H1 (cell line): ENCODE measurements at regions not wholly inside any gene's neighbourhood (a gene's known extent, or its start where the extent isn't known, plus 50 kb on each side); places are given as distances from the start of the nearest gene placed in this dataset.

Experiments used
- CTCF ChIA-PET: fragments of 300-600 bp; sonication (Branson Sonifier 250); formaldehyde crosslinking; loops from one replicate; lab custom pipeline; 2021; ENCODE audit not compliant: partially characterized antibody; lab: Charles Lee
- POLR2A ChIA-PET: fragments of 300-600 bp; sonication (Branson Sonifier 250); formaldehyde crosslinking; loops from one replicate; lab custom pipeline; 2021; ENCODE audit warnings: inconsistent platforms; ENCODE audit not compliant: partially characterized antibody; lab: Charles Lee
- DNase-seq, 2 experiments: peaks; one replicate each; pipeline versions ENCODE4 v3.0.0 to v3.0.0-alpha.2; 2010 to 2022; ENCODE audit warnings: low spot score in 2 of 2, low read depth in 1 of 2, mixed read lengths in 1 of 2
- FAIRE-seq: peaks from 2 replicates; lab custom pipeline; 2011; peaks lifted over from hg19 to GRCh38; lab: Jason Lieb, UNC
- H2AFZ ChIP-seq: 2 replicates; pipeline ENCODE4 v1.8.1; 2012; ENCODE audit warnings: low read length, inconsistent platforms
- H2AK5ac ChIP-seq: 2 replicates; pipeline ENCODE4 v1.6.1; 2013; ENCODE audit warnings: low read depth, low read length
- H2BK120ac ChIP-seq: replicated peaks from 2 replicates; pipeline ENCODE3; 2013; ENCODE audit warnings: low read depth, low read length, inconsistent platforms
- H2BK12ac ChIP-seq: 2 replicates; pipeline ENCODE4 v1.6.1; 2013; ENCODE audit warnings: low read depth, low read length
- H2BK15ac ChIP-seq: 2 replicates; pipeline ENCODE4 v1.6.1; 2013; ENCODE audit warnings: low read length
- H2BK20ac ChIP-seq: 2 replicates; pipeline ENCODE4 v1.6.1; 2013; ENCODE audit warnings: low read length
- H2BK5ac ChIP-seq: 2 replicates; pipeline ENCODE4 v1.6.1; 2013; ENCODE audit warnings: low read depth, low read length
- H3K14ac ChIP-seq: 2 replicates; pipeline ENCODE4 v1.6.1; 2013; ENCODE audit warnings: inconsistent platforms; ENCODE audit not compliant: insufficient read length
- H3K18ac ChIP-seq: 2 replicates; pipeline ENCODE4 v1.6.1; 2013; ENCODE audit warnings: low read length; ENCODE audit errors: extremely low read depth
- H3K23ac ChIP-seq: 2 replicates; pipeline ENCODE4 v1.6.1; 2013; ENCODE audit warnings: inconsistent platforms; ENCODE audit not compliant: insufficient read length
- H3K23me2 ChIP-seq: 2 replicates; pipeline ENCODE4 v1.6.1; 2013; ENCODE audit warnings: low read depth, low read length
- H3K27ac ChIP-seq: 2 replicates; pipeline ENCODE4 v1.6.1; 2011; ENCODE audit warnings: low read depth, low read length, inconsistent platforms
- H3K27me3 ChIP-seq, 4 experiments: replicated peaks in 1 of 4; 1 replicate in 1 of 4; 2 replicates in 3 of 4; pipeline versions ENCODE4 v1.6.1 to v1.8.1; 2011 to 2013; ENCODE audit warnings: low read length in 3 of 4, mild to moderate bottlenecking in 3 of 4, inconsistent platforms in 2 of 4, mixed read lengths in 2 of 4, moderate library complexity in 1 of 4; ENCODE audit not compliant: control insufficient read depth in 3 of 4, insufficient read depth in 3 of 4; ENCODE audit errors: extremely low read depth in 1 of 4
- H3K36me3 ChIP-seq, 4 experiments: 2 replicates each; pipeline versions ENCODE4 v1.6.1 to v1.8.1; 2011 to 2013; ENCODE audit warnings: mild to moderate bottlenecking in 4 of 4, low read length in 3 of 4, moderate library complexity in 2 of 4, control low read depth in 1 of 4, inconsistent platforms in 1 of 4; ENCODE audit not compliant: insufficient read depth in 4 of 4, control insufficient read depth in 2 of 4
- H3K4ac ChIP-seq: replicated peaks from 2 replicates; pipeline ENCODE3; 2013; ENCODE audit warnings: low read length, low read depth, mixed read lengths, inconsistent platforms; ENCODE audit not compliant: insufficient read length
- H3K4me1 ChIP-seq, 4 experiments: replicated peaks in 1 of 4; 1 replicate in 1 of 4; 2 replicates in 3 of 4; pipeline versions ENCODE4 v1.6.1 to v1.8.1; 2011 to 2013; ENCODE audit warnings: low read length in 3 of 4, inconsistent platforms in 2 of 4, mixed read lengths in 1 of 4; ENCODE audit not compliant: insufficient read depth in 4 of 4, control insufficient read depth in 3 of 4
- H3K4me2 ChIP-seq, 2 experiments: 2 replicates each; pipeline versions ENCODE4 v1.6.1 to v1.8.1; 2011 to 2013; ENCODE audit warnings: low read depth in 2 of 2, low read length in 2 of 2, control low read depth in 1 of 2, inconsistent platforms in 1 of 2, mild to moderate bottlenecking in 1 of 2; ENCODE audit not compliant: insufficient read depth in 1 of 2
- H3K4me3 ChIP-seq, 4 experiments: fragments of 200-600, 300-600 bp in 1 of 4; sonication (generic), shearing (Covaris generic), sonication (Bioruptor Twin) in 1 of 4; 2 replicates each; pipeline versions ENCODE4 v1.5.1 to v1.8.1; 2011 to 2016; ENCODE audit warnings: low read length in 4 of 4, low read depth in 3 of 4, control low read depth in 2 of 4, inconsistent platforms in 2 of 4, mild to moderate bottlenecking in 2 of 4, mixed read lengths in 1 of 4, moderate library complexity in 1 of 4; ENCODE audit not compliant: insufficient read depth in 2 of 4; ENCODE audit errors: extremely low read depth in 1 of 4
- H3K56ac ChIP-seq: replicated peaks from 2 replicates; pipeline ENCODE3; 2013; ENCODE audit warnings: low read depth, mild to moderate bottlenecking, mixed read lengths, low read length, inconsistent platforms; ENCODE audit not compliant: insufficient read length
- H3K79me1 ChIP-seq: 2 replicates; pipeline ENCODE4 v1.6.1; 2013; ENCODE audit warnings: low read depth, low read length, control low read depth
- H3K79me2 ChIP-seq, 2 experiments: 2 replicates each; pipeline versions ENCODE4 v1.6.1 to v1.8.1; 2012 to 2013; ENCODE audit warnings: low read length in 2 of 2, mild to moderate bottlenecking in 2 of 2, inconsistent platforms in 1 of 2; ENCODE audit not compliant: insufficient read depth in 2 of 2, control insufficient read depth in 1 of 2
- H3K9ac ChIP-seq, 4 experiments: replicated peaks in 1 of 4; 1 replicate in 1 of 4; 2 replicates in 3 of 4; pipeline versions ENCODE4 v1.6.1 to v1.8.1; 2011 to 2013; ENCODE audit warnings: low read depth in 3 of 4, low read length in 3 of 4, control low read depth in 2 of 4, mild to moderate bottlenecking in 2 of 4, moderate library complexity in 2 of 4, inconsistent platforms in 1 of 4; ENCODE audit errors: extremely low read depth in 1 of 4
- H3K9me3 ChIP-seq, 2 experiments: 2 replicates each; pipeline versions ENCODE4 v1.6.1 to v1.8.1; 2012 to 2013; ENCODE audit warnings: mild to moderate bottlenecking in 2 of 2, moderate library complexity in 2 of 2, control low read depth in 1 of 2, inconsistent platforms in 1 of 2, low read depth in 1 of 2, low read length in 1 of 2, mixed read lengths in 1 of 2; ENCODE audit not compliant: insufficient read depth in 2 of 2
- H4K20me1 ChIP-seq, 2 experiments: replicated peaks in 1 of 2; 2 replicates each; pipeline versions ENCODE3 to v1.8.1; 2011 to 2013; ENCODE audit warnings: inconsistent platforms in 2 of 2, low read length in 2 of 2, mild to moderate bottlenecking in 1 of 2; ENCODE audit not compliant: insufficient read depth in 2 of 2, control insufficient read depth in 1 of 2
- H4K5ac ChIP-seq: 2 replicates; pipeline ENCODE4 v1.6.1; 2013; ENCODE audit warnings: low read length, low read depth, mixed read lengths, inconsistent platforms; ENCODE audit not compliant: insufficient read length
- H4K8ac ChIP-seq: 2 replicates; pipeline ENCODE4 v1.8.0; 2013; ENCODE audit warnings: mild to moderate bottlenecking, moderate library complexity, low read length, inconsistent platforms; ENCODE audit not compliant: insufficient read depth; ENCODE audit errors: extremely low read depth
- H4K91ac ChIP-seq: replicated peaks from 2 replicates; pipeline ENCODE3; 2013; ENCODE audit warnings: low read length, mixed read lengths, inconsistent platforms; ENCODE audit not compliant: insufficient read length
- CBX5 ChIP-seq: fragments of 300-800, 300-1000 bp; sonication (generic); IDR thresholded peaks from 2 replicates; pipeline ENCODE4 v1.7.1; 2016; ENCODE audit warnings: antibody characterized with exemption, low read length, low read depth
- CHD1 ChIP-seq: IDR thresholded peaks from 2 replicates; pipeline ENCODE4 v1.6.1; 2012; ENCODE audit warnings: low read depth, low read length, improper control_type of control experiment
- CTBP2 ChIP-seq: IDR thresholded peaks from 2 replicates; pipeline ENCODE4 v1.7.0; 2011; ENCODE audit warnings: borderline replicate concordance, mild to moderate bottlenecking, moderate library complexity, mixed read lengths, low read length; ENCODE audit not compliant: insufficient read depth, insufficient read length
- FOSL1 ChIP-seq: IDR thresholded peaks from 2 replicates; pipeline ENCODE4 v1.6.1; 2011; ENCODE audit warnings: mild to moderate bottlenecking, low read depth, low read length, moderate library complexity; ENCODE audit not compliant: insufficient read depth
- GABPA ChIP-seq: IDR thresholded peaks from 2 replicates; pipeline ENCODE4 v1.6.1; 2011; ENCODE audit warnings: mild to moderate bottlenecking, low read length, moderate library complexity, borderline replicate concordance; ENCODE audit not compliant: insufficient read depth
- HDAC6 ChIP-seq: IDR thresholded peaks from one replicate; pipeline ENCODE4 v1.7.1; 2012; ENCODE audit warnings: low read depth, mild to moderate bottlenecking, inconsistent platforms, low read length, moderate library complexity
- POU5F1 ChIP-seq: IDR thresholded peaks from 2 replicates; pipeline ENCODE4 v1.6.1; 2011; ENCODE audit warnings: low read depth, mild to moderate bottlenecking, low read length, moderate library complexity
- RFX5 ChIP-seq: IDR thresholded peaks from 2 replicates; pipeline ENCODE4 v1.6.1; 2011; ENCODE audit warnings: low read depth, low read length, improper control_type of control experiment, borderline replicate concordance
- SIX5 ChIP-seq: IDR thresholded peaks from 2 replicates; pipeline ENCODE4 v1.6.1; 2011; ENCODE audit warnings: mild to moderate bottlenecking, low read depth, low read length
- WGBS, 2 experiments: shearing (Covaris generic) in 1 of 2; methylation state at CpG; one replicate each; pipeline versions ENCODE4 v1.1.6 to v1.1.7; 2013 to 2015; ENCODE audit warnings: low lambda C conversion rate in 2 of 2, mixed read lengths in 2 of 2, inconsistent platforms in 1 of 2, low coverage in 1 of 2, missing lambda C conversion rate in 1 of 2; ENCODE audit not compliant: insufficient replicate concordance in 2 of 2, insufficient coverage in 1 of 2, insufficient read length in 1 of 2; ENCODE audit errors: extremely low coverage in 1 of 2, missing lambda C conversion rate in 1 of 2; 5-methylcytosine and 5-hydroxymethylcytosine counted together
- TF ChIP-seq, protein P1 (sequence below): IDR thresholded peaks from 2 replicates; pipeline ENCODE4 v1.6.1; 2012; ENCODE audit warnings: low read length, inconsistent platforms

DNA sequence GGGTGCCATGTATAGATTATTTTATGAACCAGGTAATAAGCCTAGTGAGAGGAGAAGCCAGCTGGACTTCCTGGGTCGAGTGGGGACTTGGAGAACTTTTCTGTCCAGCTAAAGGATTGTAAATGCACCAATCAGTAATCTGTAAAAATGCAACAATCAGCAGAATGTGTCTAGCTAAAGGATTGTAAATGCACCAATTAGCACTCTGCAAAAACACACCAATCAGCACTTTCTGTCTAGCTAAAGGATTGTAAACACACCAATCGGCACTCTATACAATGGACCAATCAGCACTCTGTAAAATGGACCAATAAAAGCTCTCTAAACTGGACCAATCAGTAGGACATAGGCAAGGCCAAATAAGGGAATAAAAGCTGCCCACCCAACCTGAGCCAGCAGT, 392.9 kb downstream of the KDM5D start:
- Histone ChIP-seq H2BK12ac (no peak overlapping the region), H3K27ac (no peak overlapping the region), H2BK20ac (no peak overlapping the region), H3K79me1 (no peaks in the 10 kb centered on the region), H2BK5ac (no peak overlapping the region), H2AK5ac (no peak overlapping the region), H2BK15ac (no peak overlapping the region), H3K23me2 (no peaks in the 10 kb centered on the region), H3K56ac (no peak overlapping the region), H3K36me3 (no peaks in the 10 kb centered on the region), H3K23ac (no peak overlapping the region), H2AFZ (no peak overlapping the region), H3K4ac (no peak overlapping the region), H4K20me1 (no peaks in the 10 kb centered on the region), H3K27me3 (no peaks in the 10 kb centered on the region), H3K79me2 (no peaks in the 10 kb centered on the region), H3K14ac (no peak overlapping the region), H4K8ac (no peak overlapping the region), H3K9me3 (no peaks in the 10 kb centered on the region), H3K4me2 (no peak overlapping the region), H3K9ac (no peak overlapping the region), H2BK120ac (no peak overlapping the region), H3K4me1 (no peaks in the 10 kb centered on the region), H4K91ac (no peak overlapping the region), H3K18ac (no peak overlapping the region), H3K4me3 (no peak overlapping the region), H4K5ac (no peak overlapping the region)
- WGBS, 2 experiments: 82% methylated on average over 2 of the region's 2 CpGs; no CpG with 5 or more reads in 1 of the 2 experiments
- TF ChIP-seq GABPA (no peak), FOSL1 (no peak), RFX5 (no peak), CTBP2 (no peak), CHD1 (no peak), CBX5 (no peak), HDAC6 (no peak), SIX5 (no peak), POU5F1 (no peak)
- TF ChIP-seq, protein P1, sequence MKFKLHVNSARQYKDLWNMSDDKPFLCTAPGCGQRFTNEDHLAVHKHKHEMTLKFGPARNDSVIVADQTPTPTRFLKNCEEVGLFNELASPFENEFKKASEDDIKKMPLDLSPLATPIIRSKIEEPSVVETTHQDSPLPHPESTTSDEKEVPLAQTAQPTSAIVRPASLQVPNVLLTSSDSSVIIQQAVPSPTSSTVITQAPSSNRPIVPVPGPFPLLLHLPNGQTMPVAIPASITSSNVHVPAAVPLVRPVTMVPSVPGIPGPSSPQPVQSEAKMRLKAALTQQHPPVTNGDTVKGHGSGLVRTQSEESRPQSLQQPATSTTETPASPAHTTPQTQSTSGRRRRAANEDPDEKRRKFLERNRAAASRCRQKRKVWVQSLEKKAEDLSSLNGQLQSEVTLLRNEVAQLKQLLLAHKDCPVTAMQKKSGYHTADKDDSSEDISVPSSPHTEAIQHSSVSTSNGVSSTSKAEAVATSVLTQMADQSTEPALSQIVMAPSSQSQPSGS: no peak
- DNase-seq (no peak), FAIRE-seq (no peak)
- ChIA-PET CTCF (no interaction called here), POLR2A (no interaction called here)
